T-helper 1 cell (primary cell): ENCODE measurements at regions not wholly inside any gene's neighbourhood (a gene's known extent, or its start where the extent isn't known, plus 50 kb on each side); places are given as distances from the start of the nearest gene placed in this dataset.
A peak's percentile ranks its signal among the peaks of the same experiment; 100 is the strongest.

Experiments
- DNase-seq, 5 donors: peaks; one replicate each; pipeline ENCODE4 v3.0.0-alpha.2; 2012 to 2020

- no peak for DNase-seq
Observed at GRCh38 chr2:172153156-172153555, 50.5 kb upstream of the DLX2 start.

GRCh38 chr2:172153757-172154156 lies 51.1 kb upstream of the DLX2 start:
- DNase-seq: no peak

- no peak for DNase-seq
Observed at GRCh38 chr2:172155752-172156151, 53.1 kb upstream of the DLX2 start.

- no peak for DNase-seq
Observed at GRCh38 chr2:172160839-172161238, 58.1 kb upstream of the DLX2 start.

GRCh38 chr2:172162225-172162733 lies 59.6 kb upstream of the DLX2 start:
- no peak for DNase-seq

- DNase-seq: no peak
Observed at GRCh38 chr2:172162739-172163336, 60.1 kb upstream of the DLX2 start.

GRCh38 chr2:172168917-172169346 lies 66.2 kb upstream of the DLX2 start:
- DNase-seq: no peak

- DNase-seq: no peak
Observed at GRCh38 chr2:172169611-172170010, 66.9 kb upstream of the DLX2 start.

GRCh38 chr2:172172513-172173173 lies 69.9 kb upstream of the DLX2 start:
- DNase-seq: peak; percentile 33 to 67 (median 54)

GRCh38 chr2:172173174-172173706 lies 70.5 kb upstream of the DLX2 start:
- no peak for DNase-seq

- DNase-seq: no peak
Observed at GRCh38 chr2:172177581-172177980, 74.9 kb upstream of the DLX2 start.

- DNase-seq: no peak
Observed at GRCh38 chr2:172177996-172178395, 75.3 kb upstream of the DLX2 start.

- peak in 1 of 5 donors; percentile 18 for DNase-seq
Observed at GRCh38 chr2:172179045-172179701, 76.5 kb upstream of the DLX2 start.

GRCh38 chr2:172181840-172182239 lies 79.1 kb upstream of the DLX2 start:
- DNase-seq: no peak

- DNase-seq: no peak
Observed at GRCh38 chr2:172182624-172183023, 79.9 kb upstream of the DLX2 start.

- no peak for DNase-seq
Observed at GRCh38 chr2:172193331-172194089, 90.8 kb upstream of the DLX2 start.

GRCh38 chr2:172195836-172196376 lies 93.2 kb upstream of the DLX2 start:
- no peak for DNase-seq

GRCh38 chr2:172196768-172197431 lies 94.2 kb upstream of the DLX2 start:
- DNase-seq: peak in 1 of 5 donors; percentile 46

GRCh38 chr2:172198361-172198760 lies 95.7 kb upstream of the DLX2 start:
- DNase-seq: no peak

- no peak for DNase-seq
Observed at GRCh38 chr2:172198908-172199307, 96.2 kb upstream of the DLX2 start.

GRCh38 chr2:172200495-172201085 lies 97.9 kb upstream of the DLX2 start:
- peak in 1 of 5 donors; percentile 20 for DNase-seq

- DNase-seq: no peak
Observed at GRCh38 chr2:172204309-172204708, 101.6 kb upstream of the DLX2 start.
